Hepatocyte (in vitro differentiated cells): ENCODE measurements at regions not wholly inside any gene's neighbourhood (a gene's known extent, or its start where the extent isn't known, plus 50 kb on each side); places are given as distances from the start of the nearest gene placed in this dataset.

ENCODE experiments used
- EZH2 ChIP-seq: fragments of 200-600 bp; sonication (generic); IDR thresholded peaks from 2 replicates; pipeline ENCODE4 v1.6.1; 2016; ENCODE audit warnings: antibody characterized with exemption, mild to moderate bottlenecking, borderline replicate concordance
- EZH2phosphoT487 ChIP-seq: fragments of 200-600 bp; sonication (generic); IDR thresholded peaks from one replicate; pipeline ENCODE4 v1.6.1; 2018; ENCODE audit warnings: antibody characterized with exemption, mild to moderate bottlenecking, low read depth, moderate library complexity; ENCODE audit not compliant: unreplicated experiment, severe bottlenecking
- TF ChIP-seq, protein P1 (sequence below): fragments of 200-600 bp; sonication (generic); IDR thresholded peaks from 2 replicates; pipeline ENCODE4 v1.5.1; 2016; ENCODE audit warnings: antibody characterized with exemption, mild to moderate bottlenecking; ENCODE audit not compliant: poor library complexity

GRCh38 chr4:164508771-164509170 is 245.2 kb upstream of the SMIM31 start:
- TF ChIP-seq, protein P1, sequence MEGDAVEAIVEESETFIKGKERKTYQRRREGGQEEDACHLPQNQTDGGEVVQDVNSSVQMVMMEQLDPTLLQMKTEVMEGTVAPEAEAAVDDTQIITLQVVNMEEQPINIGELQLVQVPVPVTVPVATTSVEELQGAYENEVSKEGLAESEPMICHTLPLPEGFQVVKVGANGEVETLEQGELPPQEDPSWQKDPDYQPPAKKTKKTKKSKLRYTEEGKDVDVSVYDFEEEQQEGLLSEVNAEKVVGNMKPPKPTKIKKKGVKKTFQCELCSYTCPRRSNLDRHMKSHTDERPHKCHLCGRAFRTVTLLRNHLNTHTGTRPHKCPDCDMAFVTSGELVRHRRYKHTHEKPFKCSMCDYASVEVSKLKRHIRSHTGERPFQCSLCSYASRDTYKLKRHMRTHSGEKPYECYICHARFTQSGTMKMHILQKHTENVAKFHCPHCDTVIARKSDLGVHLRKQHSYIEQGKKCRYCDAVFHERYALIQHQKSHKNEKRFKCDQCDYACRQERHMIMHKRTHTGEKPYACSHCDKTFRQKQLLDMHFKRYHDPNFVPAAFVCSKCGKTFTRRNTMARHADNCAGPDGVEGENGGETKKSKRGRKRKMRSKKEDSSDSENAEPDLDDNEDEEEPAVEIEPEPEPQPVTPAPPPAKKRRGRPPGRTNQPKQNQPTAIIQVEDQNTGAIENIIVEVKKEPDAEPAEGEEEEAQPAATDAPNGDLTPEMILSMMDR = no peak
- TF ChIP-seq EZH2phosphoT487 (no peak), EZH2 (no peak)
